B cell (primary cell): ENCODE measurements at regions not wholly inside any gene's neighbourhood (a gene's known extent, or its start where the extent isn't known, plus 50 kb on each side); places are given as distances from the start of the nearest gene placed in this dataset.

Experiments used
- ATAC-seq: fragments of 200-7000 bp; cut with Tn5 transposase; one replicate; pipeline ENCODE4 v1.10.0; 2021; ENCODE audit warnings: low read depth, mild to moderate bottlenecking, moderate number of reproducible peaks, moderate library complexity
- CTCF ChIA-PET: fragments of 350-600 bp; sonication (Branson Sonifier 250); formaldehyde crosslinking; loops from one replicate; lab custom pipeline; 2021; ENCODE audit warnings: antibody characterized with exemption, inconsistent platforms; lab: Charles Lee
- POLR2A ChIA-PET: fragments of 350-600 bp; sonication (Branson Sonifier 250); formaldehyde crosslinking; loops from one replicate; lab custom pipeline; 2021; ENCODE audit warnings: antibody characterized with exemption; lab: Charles Lee
- DNase-seq: peaks from one replicate; pipeline ENCODE4 v3.0.0; 2013
- H2AFZ ChIP-seq: 2 replicates; pipeline ENCODE4 v1.6.1; 2012; ENCODE audit warnings: mild to moderate bottlenecking, low read depth, low read length; ENCODE audit not compliant: insufficient read depth, poor library complexity, severe bottlenecking
- H3K27ac ChIP-seq, 2 donors: 1 replicate in 1 of 2; 2 replicates in 1 of 2; pipeline ENCODE4 v1.5.1; 2012 to 2013; ENCODE audit warnings: low read length in 2 of 2, mild to moderate bottlenecking in 2 of 2, moderate library complexity in 1 of 2
- H3K27me3 ChIP-seq, 4 experiments: fragments of 200-600 bp in 1 of 4; sonication (generic) in 1 of 4; replicated peaks in 1 of 4; 1 replicate in 2 of 4; 2 replicates in 2 of 4; pipeline versions ENCODE4 v1.6.1 to v1.7.0; 2013 to 2016; ENCODE audit warnings: low read length in 3 of 4, mild to moderate bottlenecking in 2 of 4, mixed read lengths in 1 of 4, moderate library complexity in 1 of 4; ENCODE audit not compliant: insufficient read depth in 4 of 4, control insufficient read depth in 3 of 4; ENCODE audit errors: control extremely low read depth in 1 of 4
- H3K36me3 ChIP-seq, 2 experiments: replicated peaks in 1 of 2; 1 replicate in 1 of 2; 2 replicates in 1 of 2; pipeline versions ENCODE4 v1.6.1 to v1.7.1; 2013; ENCODE audit warnings: low read length in 1 of 2; ENCODE audit not compliant: insufficient read depth in 2 of 2, control insufficient read depth in 1 of 2; ENCODE audit errors: control extremely low read depth in 1 of 2, extremely low read depth in 1 of 2
- H3K4me1 ChIP-seq, 2 donors: fragments of 200-600 bp in 1 of 2; sonication (generic) in 1 of 2; 1 replicate in 1 of 2; 2 replicates in 1 of 2; pipeline versions ENCODE4 v1.5.1 to v1.6.1; 2013 to 2017; ENCODE audit warnings: low read length in 2 of 2; ENCODE audit not compliant: control insufficient read depth in 2 of 2, insufficient read depth in 2 of 2
- H3K4me2 ChIP-seq: replicated peaks from 2 replicates; pipeline ENCODE3; 2012; ENCODE audit warnings: mild to moderate bottlenecking, low read depth, low read length; ENCODE audit not compliant: poor library complexity, severe bottlenecking
- H3K4me3 ChIP-seq, 5 experiments: fragments of 200-600 bp in 1 of 5; sonication (generic) in 1 of 5; 1 replicate in 3 of 5; 2 replicates in 2 of 5; pipeline versions ENCODE4 v1.5.1 to v1.7.0; 2011 to 2016; ENCODE audit warnings: low read length in 4 of 5, mild to moderate bottlenecking in 4 of 5, low read depth in 2 of 5, control low read depth in 1 of 5, moderate library complexity in 1 of 5; ENCODE audit not compliant: insufficient read depth in 1 of 5; ENCODE audit errors: control extremely low read depth in 1 of 5, extremely low read depth in 1 of 5
- H3K79me2 ChIP-seq: fragments of 200-600 bp; sonication (generic); one replicate; pipeline ENCODE4 v1.6.0; 2016; ENCODE audit warnings: low read length; ENCODE audit not compliant: control insufficient read depth, insufficient read depth
- H3K9ac ChIP-seq: fragments of 200-600 bp; sonication (generic); 2 replicates; pipeline ENCODE4 v1.6.1; 2017; ENCODE audit warnings: mild to moderate bottlenecking, low read length, moderate library complexity
- H3K9me3 ChIP-seq, 3 donors: one replicate each; pipeline versions ENCODE4 v1.6.1 to v1.7.1; 2013; ENCODE audit warnings: low read length in 2 of 3; ENCODE audit not compliant: control insufficient read depth in 2 of 3, insufficient read depth in 1 of 3; ENCODE audit errors: control extremely low read depth in 1 of 3
- H4K20me1 ChIP-seq: 2 replicates; pipeline ENCODE4 v1.6.0; 2012; ENCODE audit warnings: mild to moderate bottlenecking, low read length; ENCODE audit not compliant: insufficient read depth, control insufficient read depth, poor library complexity, severe bottlenecking
- H3K27ac Mint-ChIP-seq: one replicate; pipeline ENCODE4 v1.8.0; 2021; ENCODE audit warnings: mixed read lengths
- H3K27me3 Mint-ChIP-seq: one replicate; pipeline ENCODE4 v1.8.0; 2021; ENCODE audit warnings: mixed read lengths
- H3K4me1 Mint-ChIP-seq: one replicate; pipeline ENCODE4 v1.8.0; 2021; ENCODE audit warnings: mixed read lengths
- H3K4me3 Mint-ChIP-seq: one replicate; pipeline ENCODE4 v1.8.0; 2021; ENCODE audit warnings: mixed read lengths
- H3K9me3 Mint-ChIP-seq: one replicate; pipeline ENCODE4 v1.8.0; 2022; ENCODE audit warnings: mixed read lengths; ENCODE audit not compliant: insufficient read depth
- CTCF ChIP-seq: fragments of 200-600 bp; IDR thresholded peaks from one replicate; pipeline ENCODE4 v1.8.0; 2022; ENCODE audit warnings: antibody characterized with exemption, mild to moderate bottlenecking
- EZH2 ChIP-seq: IDR thresholded peaks from 2 replicates; pipeline ENCODE4 v1.6.1; 2012; ENCODE audit warnings: borderline replicate concordance, low read depth, mild to moderate bottlenecking, moderate library complexity, low read length; ENCODE audit not compliant: insufficient read depth, poor library complexity, severe bottlenecking
- WGBS: methylation state at CpG from one replicate; pipeline ENCODE4 v1.1.5; 2013; ENCODE audit warnings: missing lambda C conversion rate; ENCODE audit not compliant: insufficient coverage; 5-methylcytosine and 5-hydroxymethylcytosine counted together
- intact Hi-C: fragments of 100-400 bp; cut with micrococcal nuclease; formaldehyde crosslinking; loops from one replicate; pipeline ENCODE4 v1.10.0; 2022

- ChIA-PET POLR2A (no interaction called here), CTCF (no interaction called here)
- no peak for ATAC-seq
- WGBS, result 86% methylated on average over 3 of the region's 5 CpGs
- Mint-ChIP-seq H3K27ac (no peak overlapping the region), H3K4me3 (no peak overlapping the region), H3K4me1 (no peaks in the 10 kb centered on the region), H3K27me3 (peaks cover 14% of the 10 kb centered on the region), H3K9me3 (no peaks in the 10 kb centered on the region)
- no peak overlapping the region for H3K9ac ChIP-seq
- TF ChIP-seq EZH2 (no peak), CTCF (no peak)
- DNase-seq, result no peak
- H3K9me3 ChIP-seq, result peaks cover 0 to 2% (median 0%) of the 10 kb centered on the region in 3 donors
- no peak overlapping the region for H2AFZ ChIP-seq
- H3K4me2 ChIP-seq, result no peak overlapping the region
- H3K27me3 ChIP-seq, result peaks cover 0 to 5% (median 0%) of the 10 kb centered on the region in 4 experiments
- H3K4me1 ChIP-seq, result no peaks in the 10 kb centered on the region
- H3K4me3 ChIP-seq, result no peak overlapping the region
- intact Hi-C loops, result no loop called here
- no peaks in the 10 kb centered on the region for H3K36me3 ChIP-seq
- no peaks in the 10 kb centered on the region for H4K20me1 ChIP-seq
- H3K79me2 ChIP-seq, result no peaks in the 10 kb centered on the region
- H3K27ac ChIP-seq, result no peak overlapping the region
Measured at GRCh38 chr12:105825141-105825540, 313.6 kb downstream of the NUAK1 start.

GRCh38 chr12:105831372-105831771, 307.4 kb downstream of the NUAK1 start:
- no peaks in the 10 kb centered on the region for H3K36me3 ChIP-seq
- no peaks in the 10 kb centered on the region for H3K4me1 Mint-ChIP-seq
- POLR2A ChIA-PET, result interaction anchor here (0.6 kb wide), 1 partner anchor 714 kb away, joined by 5 read pairs; no protein-coding TSS in a partner anchor
- H3K4me1 ChIP-seq, result no peaks in the 10 kb centered on the region
- CTCF ChIA-PET, result no interaction called here
- H3K79me2 ChIP-seq, result no peaks in the 10 kb centered on the region
- no peak overlapping the region for H3K4me2 ChIP-seq
- TF ChIP-seq CTCF, result no peak
- TF ChIP-seq EZH2, result no peak
- H3K4me3 Mint-ChIP-seq, result no peak overlapping the region
- intact Hi-C loops, result no loop called here
- no peak for DNase-seq
- H4K20me1 ChIP-seq, result no peaks in the 10 kb centered on the region
- H3K9ac ChIP-seq, result no peak overlapping the region
- no peak overlapping the region for H3K27ac ChIP-seq
- peaks cover 0 to 4% (median 0%) of the 10 kb centered on the region in 3 donors for H3K9me3 ChIP-seq
- no peak overlapping the region for H2AFZ ChIP-seq
- H3K27ac Mint-ChIP-seq, result no peak overlapping the region
- H3K4me3 ChIP-seq, result no peak overlapping the region
- H3K9me3 Mint-ChIP-seq, result no peaks in the 10 kb centered on the region
- H3K27me3 ChIP-seq, result no peaks in the 10 kb centered on the region
- ATAC-seq, result no peak
- no peaks in the 10 kb centered on the region for H3K27me3 Mint-ChIP-seq
- no CpG with 5 or more reads among the region's 3 CpGs for WGBS
